Smooth muscle cell (in vitro differentiated cells): ENCODE measurements at regions not wholly inside any gene's neighbourhood (a gene's known extent, or its start where the extent isn't known, plus 50 kb on each side); places are given as distances from the start of the nearest gene placed in this dataset.

Source experiments
- DNase-seq: peaks from one replicate; lab custom pipeline; 2025; ENCODE audit not compliant: unreplicated experiment; lab: John Stamatoyannopoulos, UW
- H2AFZ ChIP-seq: fragments of 200-600 bp; sonication (generic); 2 replicates; pipeline ENCODE4 v1.6.0; 2016; ENCODE audit warnings: antibody characterized with exemption, low read depth, mild to moderate bottlenecking
- H3F3A ChIP-seq: fragments of 200-600 bp; sonication (generic); 2 replicates; pipeline ENCODE4 v1.6.0; 2017; ENCODE audit warnings: antibody characterized with exemption, low read depth
- H3K27ac ChIP-seq: fragments of 200-600 bp; sonication (generic); 2 replicates; pipeline ENCODE4 v1.5.1; 2016; ENCODE audit warnings: low read depth, mild to moderate bottlenecking
- H3K27me3 ChIP-seq: fragments of 200-600 bp; sonication (generic); 2 replicates; pipeline ENCODE4 v1.6.1; 2016; ENCODE audit warnings: low read depth, mild to moderate bottlenecking
- H3K36me3 ChIP-seq: fragments of 200-600 bp; sonication (generic); 2 replicates; pipeline ENCODE4 v1.5.1; 2016; ENCODE audit warnings: low read depth
- H3K4me1 ChIP-seq: fragments of 200-600 bp; sonication (generic); 2 replicates; pipeline ENCODE4 v1.5.1; 2016; ENCODE audit warnings: low read depth
- H3K4me2 ChIP-seq: fragments of 200-600 bp; sonication (generic); 2 replicates; pipeline ENCODE4 v1.6.0; 2016; ENCODE audit warnings: mild to moderate bottlenecking
- H3K4me3 ChIP-seq: fragments of 200-600 bp; sonication (generic); 2 replicates; pipeline ENCODE4 v1.5.1; 2016; ENCODE audit warnings: mild to moderate bottlenecking
- H3K79me2 ChIP-seq: fragments of 200-600 bp; sonication (generic); 2 replicates; pipeline ENCODE4 v1.6.0; 2016; ENCODE audit warnings: low read depth, mild to moderate bottlenecking
- H3K9ac ChIP-seq: fragments of 200-600 bp; sonication (generic); 2 replicates; pipeline ENCODE4 v1.6.0; 2016; ENCODE audit warnings: low read depth
- H3K9me3 ChIP-seq: fragments of 200-600 bp; sonication (generic); replicated peaks from 2 replicates; pipeline ENCODE4 v1.5.1; 2016; ENCODE audit warnings: low read depth
- H4K20me1 ChIP-seq: fragments of 200-600 bp; sonication (generic); 2 replicates; pipeline ENCODE4 v1.6.0; 2016; ENCODE audit warnings: low read depth
- WGBS: methylation state at CpG from one replicate; pipeline ENCODE4 v1.1.7; 2016; ENCODE audit warnings: low lambda C conversion rate; 5-methylcytosine and 5-hydroxymethylcytosine counted together
- TF ChIP-seq, protein P1 (sequence below): fragments of 200-600 bp; sonication (generic); IDR thresholded peaks from 2 replicates; pipeline ENCODE4 v1.5.1; 2017; ENCODE audit warnings: borderline replicate concordance, mild to moderate bottlenecking, antibody characterized with exemption; ENCODE audit not compliant: insufficient read depth, poor library complexity, severe bottlenecking

DNA sequence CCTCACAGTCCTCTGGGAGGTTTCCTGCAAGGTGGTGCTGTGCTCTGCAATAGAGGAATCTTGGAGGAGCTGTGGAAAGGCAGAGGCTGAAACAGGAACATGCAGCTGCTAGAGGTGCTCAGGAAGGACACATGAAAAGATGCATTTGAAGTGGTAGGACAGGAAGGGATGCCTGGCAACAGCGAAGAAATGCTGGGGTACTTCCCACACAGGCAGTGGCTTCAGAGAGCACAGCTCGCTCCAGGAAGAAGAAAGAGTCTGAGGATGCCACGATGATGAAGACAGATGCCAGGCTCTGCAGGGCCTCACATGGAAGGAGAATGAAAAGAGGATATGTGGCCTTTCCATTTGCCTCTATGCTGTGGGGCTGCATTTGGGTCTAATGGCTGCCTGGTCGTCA lies 77.0 kb upstream of the TMEM72 start:
- Histone ChIP-seq H3K4me3 (no peak overlapping the region), H3K9ac (no peak overlapping the region), H3K27ac (no peak overlapping the region), H3F3A (no peaks in the 10 kb centered on the region), H3K9me3 (no peaks in the 10 kb centered on the region), H3K79me2 (no peaks in the 10 kb centered on the region), H4K20me1 (no peaks in the 10 kb centered on the region), H2AFZ (no peak overlapping the region), H3K36me3 (no peaks in the 10 kb centered on the region), H3K4me2 (no peak overlapping the region), H3K27me3 (no peaks in the 10 kb centered on the region), H3K4me1 (no peaks in the 10 kb centered on the region)
- TF ChIP-seq, protein P1, sequence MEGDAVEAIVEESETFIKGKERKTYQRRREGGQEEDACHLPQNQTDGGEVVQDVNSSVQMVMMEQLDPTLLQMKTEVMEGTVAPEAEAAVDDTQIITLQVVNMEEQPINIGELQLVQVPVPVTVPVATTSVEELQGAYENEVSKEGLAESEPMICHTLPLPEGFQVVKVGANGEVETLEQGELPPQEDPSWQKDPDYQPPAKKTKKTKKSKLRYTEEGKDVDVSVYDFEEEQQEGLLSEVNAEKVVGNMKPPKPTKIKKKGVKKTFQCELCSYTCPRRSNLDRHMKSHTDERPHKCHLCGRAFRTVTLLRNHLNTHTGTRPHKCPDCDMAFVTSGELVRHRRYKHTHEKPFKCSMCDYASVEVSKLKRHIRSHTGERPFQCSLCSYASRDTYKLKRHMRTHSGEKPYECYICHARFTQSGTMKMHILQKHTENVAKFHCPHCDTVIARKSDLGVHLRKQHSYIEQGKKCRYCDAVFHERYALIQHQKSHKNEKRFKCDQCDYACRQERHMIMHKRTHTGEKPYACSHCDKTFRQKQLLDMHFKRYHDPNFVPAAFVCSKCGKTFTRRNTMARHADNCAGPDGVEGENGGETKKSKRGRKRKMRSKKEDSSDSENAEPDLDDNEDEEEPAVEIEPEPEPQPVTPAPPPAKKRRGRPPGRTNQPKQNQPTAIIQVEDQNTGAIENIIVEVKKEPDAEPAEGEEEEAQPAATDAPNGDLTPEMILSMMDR = no peak
- WGBS = 83% methylated on average over 4 of the region's 4 CpGs
- no peak for DNase-seq

DNA sequence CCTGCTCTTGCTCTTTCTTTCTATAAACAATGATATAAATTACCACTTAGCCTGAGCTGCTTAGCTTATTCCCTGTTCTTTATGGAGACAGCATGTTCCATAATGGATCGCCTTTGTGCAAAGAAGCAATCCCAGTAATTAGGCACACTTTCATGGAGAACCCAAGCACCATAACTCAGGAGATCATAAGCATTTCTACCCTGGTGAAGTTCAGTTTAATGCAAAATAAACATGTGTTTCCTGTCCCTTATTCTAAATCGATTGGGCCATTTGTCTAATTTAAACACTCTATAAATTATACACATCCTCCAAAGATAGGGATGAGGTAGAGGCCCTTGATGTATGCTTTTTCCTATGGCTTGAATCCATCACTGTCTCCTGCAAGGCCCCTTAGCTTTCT lies 75.8 kb upstream of the TMEM72 start:
- no peaks in the 10 kb centered on the region for H4K20me1 ChIP-seq
- no peak overlapping the region for H3K4me3 ChIP-seq
- H3K9ac ChIP-seq = no peak overlapping the region
- H2AFZ ChIP-seq = no peak overlapping the region
- TF ChIP-seq, protein P1 = no peak
- H3K9me3 ChIP-seq = no peaks in the 10 kb centered on the region
- no peaks in the 10 kb centered on the region for H3K4me1 ChIP-seq
- H3K4me2 ChIP-seq = no peak overlapping the region
- no peaks in the 10 kb centered on the region for H3F3A ChIP-seq
- no peaks in the 10 kb centered on the region for H3K27me3 ChIP-seq
- no peak overlapping the region for H3K27ac ChIP-seq
- DNase-seq = no peak
- no peaks in the 10 kb centered on the region for H3K36me3 ChIP-seq
- H3K79me2 ChIP-seq = no peaks in the 10 kb centered on the region
- WGBS = 82% methylated on average over 2 of the region's 2 CpGs

DNA sequence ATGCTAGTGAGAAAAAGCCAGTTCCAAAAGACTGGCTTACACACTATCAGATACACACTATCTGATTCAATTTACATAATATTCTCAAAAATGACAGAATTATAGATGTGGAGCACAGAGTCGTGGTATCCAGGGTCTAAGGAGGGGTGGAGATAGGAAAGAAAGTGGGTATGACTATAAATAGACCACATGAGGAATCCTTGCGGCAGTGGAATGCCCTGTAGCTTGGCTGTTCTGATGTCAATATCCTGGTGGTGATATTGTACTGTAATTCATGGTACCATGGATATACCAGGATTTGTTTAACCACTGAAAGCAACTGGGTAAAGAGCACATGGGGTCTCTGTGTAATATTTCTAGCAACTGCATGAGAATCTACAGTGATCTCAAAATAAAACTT lies 67.7 kb upstream of the TMEM72 start:
- Histone ChIP-seq H3K79me2 (no peaks in the 10 kb centered on the region), H3K4me3 (no peak overlapping the region), H3K4me2 (no peak overlapping the region), H3K9ac (no peak overlapping the region), H3K9me3 (no peaks in the 10 kb centered on the region), H3K36me3 (no peaks in the 10 kb centered on the region), H2AFZ (no peak overlapping the region), H4K20me1 (no peaks in the 10 kb centered on the region), H3K27me3 (peaks cover 11% of the 10 kb centered on the region), H3K4me1 (no peaks in the 10 kb centered on the region), H3K27ac (no peak overlapping the region), H3F3A (no peaks in the 10 kb centered on the region)
- TF ChIP-seq, protein P1 = no peak
- WGBS = 74% methylated on average over 2 of the region's 2 CpGs
- no peak for DNase-seq

DNA sequence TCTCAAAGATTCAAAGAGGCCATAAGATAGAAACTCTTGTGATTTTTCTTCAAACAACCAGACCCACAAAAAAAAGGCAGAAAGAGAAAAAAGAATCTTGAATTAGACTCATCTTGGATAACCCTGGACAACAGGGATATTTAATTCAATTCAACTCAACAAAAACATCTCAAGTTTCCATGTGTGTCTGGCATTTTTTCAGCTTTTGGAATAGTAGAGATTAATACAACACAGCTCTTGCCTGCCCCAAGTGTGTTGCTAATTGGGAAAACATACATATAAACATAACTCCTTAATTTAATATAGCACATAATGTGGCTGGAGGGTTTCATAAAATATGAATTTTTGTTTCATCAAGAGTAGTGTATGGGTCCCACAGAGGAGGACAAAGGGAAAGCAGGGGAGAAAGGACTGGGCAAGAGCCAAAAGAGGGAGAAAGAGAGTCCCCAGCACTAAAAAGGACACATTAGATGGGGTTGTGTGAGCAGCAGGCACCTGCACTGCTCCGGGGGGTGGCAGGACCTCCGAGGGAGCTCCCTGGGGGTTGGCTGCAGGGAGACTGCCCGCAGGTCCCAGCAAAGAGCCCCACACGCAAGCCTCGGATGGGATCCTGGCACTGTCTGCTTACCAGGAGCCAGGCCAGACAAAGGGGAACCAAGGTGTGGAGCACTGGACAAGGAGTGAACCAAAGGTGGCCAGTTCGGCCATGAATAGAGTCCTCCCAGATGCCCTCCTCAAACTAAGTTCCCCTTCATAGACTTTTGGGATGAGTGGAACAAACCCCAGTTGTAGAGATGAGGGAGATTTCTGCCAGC lies 65.6 kb upstream of the TMEM72 start:
- WGBS = 76% methylated on average over 6 of the region's 6 CpGs
- H4K20me1 ChIP-seq = no peaks in the 10 kb centered on the region
- no peak for DNase-seq
- TF ChIP-seq, protein P1 = no peak
- H3K4me1 ChIP-seq = no peaks in the 10 kb centered on the region
- no peak overlapping the region for H3K9ac ChIP-seq
- H3K27ac ChIP-seq = no peak overlapping the region
- no peaks in the 10 kb centered on the region for H3K9me3 ChIP-seq
- H3K4me3 ChIP-seq = no peak overlapping the region
- H2AFZ ChIP-seq = no peak overlapping the region
- no peaks in the 10 kb centered on the region for H3F3A ChIP-seq
- H3K36me3 ChIP-seq = no peaks in the 10 kb centered on the region
- H3K27me3 ChIP-seq = peaks cover 11% of the 10 kb centered on the region
- no peak overlapping the region for H3K4me2 ChIP-seq
- no peaks in the 10 kb centered on the region for H3K79me2 ChIP-seq
